NCI-H1417 treated with DMSO at 0.1 percent for 48 hours (cell line): ENCODE measurements at regions not wholly inside any gene's neighbourhood (a gene's known extent, or its start where the extent isn't known, plus 50 kb on each side); places are given as distances from the start of the nearest gene placed in this dataset.

Experiments used
- DNase-seq: peaks from one replicate; lab custom pipeline; 2025; lab: John Stamatoyannopoulos, UW

DNA sequence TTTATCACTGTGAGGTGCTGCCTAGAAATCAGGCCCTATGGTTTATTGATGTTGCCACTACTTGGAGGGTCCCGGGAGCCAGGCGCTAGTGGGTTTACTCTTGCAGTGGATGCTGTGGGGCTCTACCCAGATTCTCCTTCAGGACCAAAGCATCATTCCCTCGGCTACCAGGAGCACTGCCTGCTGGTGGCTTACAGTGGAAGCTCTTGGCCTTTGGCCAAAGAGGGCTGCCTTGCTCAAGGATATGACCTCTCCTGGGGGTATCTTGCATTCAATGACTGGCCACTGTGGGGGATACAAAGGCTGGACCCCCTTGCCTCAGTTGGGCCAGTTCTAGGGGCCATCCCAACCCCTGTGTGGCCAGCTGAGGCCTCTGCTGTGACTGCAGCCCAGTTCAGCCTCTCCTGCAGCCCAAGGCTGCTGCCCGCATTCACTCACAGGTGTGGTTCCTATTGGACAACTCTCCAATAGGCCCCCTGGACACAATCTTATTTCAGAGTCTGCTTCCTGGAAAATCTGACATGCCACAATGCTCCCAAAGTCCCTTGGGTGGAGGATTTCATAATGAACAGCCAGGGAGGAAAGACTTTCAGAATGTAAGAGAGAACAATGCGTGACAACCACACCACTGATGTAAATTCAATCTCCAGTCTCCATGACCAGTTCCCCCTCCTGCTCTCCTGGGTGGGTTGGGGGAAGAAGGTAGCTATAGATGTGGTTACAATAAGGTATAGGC, 196.3 kb downstream of the SNX10 start:
- no peak for DNase-seq

DNA sequence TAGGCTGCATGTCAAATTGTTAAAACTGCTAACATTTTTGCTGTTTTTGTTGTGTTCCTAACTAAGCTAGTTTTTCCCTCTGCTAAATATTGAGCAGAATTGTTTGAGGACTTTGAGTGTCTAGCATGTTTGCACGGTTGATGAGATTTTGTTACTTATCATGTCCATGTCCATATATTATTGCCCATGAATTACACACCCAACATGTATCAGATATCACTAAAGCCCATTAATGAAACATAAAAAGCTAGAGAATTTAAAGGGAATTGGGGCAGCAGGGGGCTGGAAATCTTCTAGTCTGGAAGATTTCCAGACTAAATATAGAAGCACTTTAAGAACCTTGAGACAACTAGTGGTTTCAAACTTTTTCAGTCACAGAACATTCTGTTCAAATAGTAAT, 197.7 kb downstream of the SNX10 start:
- no peak for DNase-seq

DNA sequence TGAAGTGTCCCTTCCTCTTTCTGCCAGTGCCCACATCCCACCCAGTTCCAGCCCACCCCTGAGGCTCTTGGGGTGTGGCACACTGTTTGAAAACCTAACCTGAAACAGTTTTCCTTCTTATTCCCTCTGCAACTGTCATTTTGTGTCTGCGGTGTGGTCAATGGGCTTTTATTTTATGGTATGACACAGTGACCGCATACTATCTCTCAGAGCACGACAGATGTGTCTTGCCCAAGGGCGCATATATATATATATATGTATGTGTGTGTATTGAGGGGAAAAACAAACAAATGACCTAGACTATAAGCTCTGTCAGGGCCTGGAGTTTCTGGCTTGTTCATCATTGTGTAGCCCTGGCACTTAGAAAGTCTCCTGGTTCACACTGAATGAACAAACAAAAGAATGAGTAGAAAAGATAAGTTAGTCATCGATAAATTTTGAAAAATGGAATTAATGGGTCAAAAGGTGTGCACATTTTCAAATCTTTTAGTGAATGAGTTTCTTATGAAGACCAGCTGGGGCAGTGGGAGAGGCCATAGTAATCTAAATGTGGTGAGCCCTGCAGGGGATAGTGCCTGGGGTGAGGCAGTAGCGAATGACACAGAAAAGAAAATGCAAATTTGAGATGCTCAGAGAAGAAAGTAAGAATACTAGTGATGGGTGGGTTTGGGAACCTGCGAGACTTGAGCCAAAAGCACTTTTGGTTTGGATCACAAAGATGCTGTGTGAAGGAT, 198.4 kb downstream of the SNX10 start:
- DNase-seq = no peak

DNA sequence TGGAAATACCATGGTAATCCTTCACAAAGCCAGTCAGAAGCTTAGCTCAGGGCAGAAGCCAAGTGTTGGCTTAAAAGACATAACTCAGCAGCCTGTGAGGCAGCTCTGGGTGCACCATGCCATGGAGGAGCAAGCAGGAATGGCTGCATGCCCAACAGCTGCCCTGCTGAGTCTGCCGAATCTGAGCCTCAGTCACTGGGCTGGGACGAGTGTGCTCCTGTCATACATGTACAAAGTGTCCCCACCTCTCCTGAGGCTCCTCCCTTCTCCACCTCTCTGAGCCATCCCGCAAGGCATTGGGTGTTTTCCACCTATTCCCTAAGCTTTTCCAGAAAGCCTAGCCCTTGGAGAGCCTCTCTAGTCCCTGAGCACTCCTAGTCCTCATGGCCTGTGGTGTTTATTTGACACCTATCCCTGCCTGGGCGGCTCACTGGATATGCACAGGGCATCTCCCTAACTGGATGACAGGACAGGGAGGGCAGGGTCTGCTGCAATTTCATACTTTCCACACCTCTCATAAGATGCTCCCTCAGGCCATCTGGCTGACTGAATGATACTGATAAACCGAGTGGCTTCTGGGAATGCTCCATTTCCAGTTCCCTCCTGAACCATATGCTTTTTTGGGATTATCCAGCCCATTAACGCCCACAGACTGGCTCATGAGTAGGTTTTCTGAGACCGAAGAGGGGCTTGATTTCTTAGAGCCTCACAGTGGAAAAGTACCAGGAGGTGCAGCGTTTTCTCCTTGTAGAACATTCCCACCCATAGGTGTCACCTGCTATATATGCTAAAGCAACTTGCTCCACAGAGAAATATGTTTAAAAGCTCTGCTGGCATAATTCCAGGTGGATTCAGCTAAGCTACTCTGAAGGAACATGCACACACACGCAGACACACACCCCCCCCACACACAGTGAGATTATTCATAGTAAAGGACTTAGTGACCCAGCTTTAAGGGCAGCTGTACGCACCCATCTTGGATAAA, 199.3 kb downstream of the SNX10 start:
- peak; percentile 59 for DNase-seq

DNA sequence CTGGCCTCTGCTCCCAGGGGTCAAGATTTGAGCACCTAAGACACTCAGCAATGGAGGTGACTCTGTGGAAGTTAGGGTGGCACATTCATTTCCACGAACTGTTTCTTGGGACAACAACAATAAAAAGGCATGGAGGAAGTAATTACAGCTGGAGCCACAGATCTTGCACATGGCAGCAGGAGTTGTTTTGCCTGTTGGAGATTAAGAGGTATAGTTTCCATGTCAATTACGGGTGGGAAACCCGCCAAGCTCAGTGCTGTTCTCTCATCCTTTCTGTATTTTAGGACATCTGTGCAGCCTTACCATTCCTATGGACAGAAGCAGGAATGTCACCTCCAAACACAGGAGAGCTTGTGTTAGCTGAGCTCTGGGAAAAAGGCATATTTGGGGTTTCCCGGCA, 201.2 kb downstream of the SNX10 start:
- no peak for DNase-seq

DNA sequence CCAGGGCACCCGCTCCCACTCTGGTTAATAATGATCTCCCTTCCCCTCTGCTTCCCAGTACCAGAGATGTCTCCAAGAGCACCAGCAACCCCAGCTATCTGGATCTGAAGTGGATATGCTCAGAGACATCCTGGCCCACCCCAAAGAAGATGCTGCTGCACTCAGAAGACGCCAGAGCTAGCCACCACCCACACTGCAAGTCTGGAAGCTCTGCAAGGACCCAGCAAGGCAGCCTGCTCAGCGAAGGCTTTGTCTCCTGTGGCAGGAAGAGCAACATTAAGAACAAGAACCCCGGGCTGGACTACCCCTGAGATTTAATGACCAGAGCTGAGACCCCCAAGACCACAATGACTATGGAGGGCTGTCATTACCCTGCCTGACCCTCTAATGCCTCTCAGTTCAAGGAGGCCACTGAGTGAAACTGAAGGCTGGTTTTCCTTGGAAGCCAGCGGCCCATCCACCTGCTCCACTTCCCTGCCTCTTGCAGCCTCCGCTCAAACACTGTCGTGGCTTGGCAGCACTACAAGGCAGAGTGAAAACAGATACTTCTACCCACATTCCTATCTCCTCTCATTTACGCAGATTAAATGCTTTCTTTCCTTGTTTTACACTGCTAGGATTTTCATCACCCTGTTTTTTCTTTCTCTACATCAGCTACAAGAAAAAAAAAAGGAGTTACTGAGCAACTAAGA, 202.2 kb downstream of the SNX10 start:
- no peak for DNase-seq

DNA sequence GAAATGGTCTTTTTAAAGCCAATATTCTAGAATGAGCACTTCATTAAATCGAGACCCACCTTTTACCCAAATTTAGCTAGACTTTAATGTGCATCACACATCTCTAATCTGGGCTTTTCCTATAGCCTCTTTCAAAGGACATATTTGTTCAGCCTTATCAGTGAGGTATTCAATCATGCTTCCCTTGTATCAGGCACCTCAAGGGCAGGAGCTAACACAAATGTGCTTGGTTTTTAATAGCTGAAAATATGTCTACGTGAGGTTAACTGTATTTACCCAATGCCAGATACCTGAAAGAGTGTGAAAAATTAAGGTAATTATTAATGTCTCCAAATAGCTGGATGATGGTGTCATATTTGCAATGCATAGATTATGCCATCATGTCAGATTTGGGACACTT, 203.9 kb downstream of the SNX10 start:
- DNase-seq = no peak

DNA sequence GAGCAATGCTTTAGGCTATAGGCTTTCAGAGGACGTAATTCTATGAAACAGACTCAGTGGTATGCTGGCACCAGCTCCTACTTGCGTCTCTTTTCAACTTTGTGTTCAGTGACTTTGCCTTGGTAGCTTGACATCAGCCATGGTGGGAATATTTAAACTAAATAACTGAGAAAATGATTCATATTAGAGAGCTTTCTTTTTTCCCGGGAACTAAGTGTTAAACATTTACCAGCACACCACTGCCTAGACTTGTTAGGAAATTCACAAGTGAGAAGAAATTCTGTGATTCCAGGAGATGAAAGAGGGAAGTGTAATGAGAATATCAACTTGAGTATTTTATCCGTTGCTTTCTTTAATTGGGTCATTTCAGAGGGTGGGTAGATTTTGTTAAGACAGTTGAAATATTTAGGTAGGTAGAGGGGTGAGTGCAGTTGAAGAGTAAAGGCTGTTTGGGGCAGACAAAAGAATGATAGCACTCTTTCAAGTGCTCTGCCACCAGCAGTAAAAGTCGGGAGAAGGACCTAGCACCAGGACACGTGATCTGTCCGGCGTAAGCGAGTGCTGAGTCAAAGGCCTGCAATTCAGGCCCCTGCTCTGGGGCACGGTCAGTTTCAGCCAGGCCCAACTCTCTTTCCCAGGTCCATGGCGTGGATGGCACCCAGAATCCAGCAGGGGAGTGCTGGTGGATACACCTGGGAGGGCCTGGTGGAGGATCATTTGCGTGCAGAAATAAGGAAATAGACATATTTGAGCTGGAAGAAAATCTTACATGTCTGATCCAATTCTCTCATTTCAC, 206.3 kb downstream of the SNX10 start:
- DNase-seq = no peak

DNA sequence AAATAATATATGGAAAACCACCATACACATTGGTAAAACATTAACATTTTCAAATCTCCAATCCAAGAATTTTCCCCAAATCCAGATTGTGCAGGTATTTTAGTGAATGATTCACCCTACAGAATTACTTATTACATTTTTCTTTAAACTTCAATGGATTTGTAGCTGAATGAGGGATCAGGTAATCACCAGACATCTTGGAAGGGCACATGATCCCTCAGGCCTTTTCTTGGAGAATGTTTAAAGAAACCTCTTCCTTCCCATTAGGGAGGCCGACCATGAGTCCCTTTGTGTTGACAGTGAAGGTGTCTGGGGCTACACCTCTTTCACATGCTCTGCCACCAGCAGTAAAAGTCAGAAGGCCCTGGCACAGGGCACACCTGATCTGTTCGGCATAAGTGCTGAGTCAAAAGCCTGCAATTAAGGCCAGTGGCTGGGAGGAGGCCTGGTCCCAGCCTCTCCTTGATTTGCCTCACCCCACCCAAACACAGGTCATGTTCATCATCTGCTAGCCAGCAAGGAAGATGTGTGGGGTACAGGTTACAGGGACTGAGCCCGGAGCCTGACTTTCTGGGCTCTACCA, 207.7 kb downstream of the SNX10 start:
- no peak for DNase-seq

DNA sequence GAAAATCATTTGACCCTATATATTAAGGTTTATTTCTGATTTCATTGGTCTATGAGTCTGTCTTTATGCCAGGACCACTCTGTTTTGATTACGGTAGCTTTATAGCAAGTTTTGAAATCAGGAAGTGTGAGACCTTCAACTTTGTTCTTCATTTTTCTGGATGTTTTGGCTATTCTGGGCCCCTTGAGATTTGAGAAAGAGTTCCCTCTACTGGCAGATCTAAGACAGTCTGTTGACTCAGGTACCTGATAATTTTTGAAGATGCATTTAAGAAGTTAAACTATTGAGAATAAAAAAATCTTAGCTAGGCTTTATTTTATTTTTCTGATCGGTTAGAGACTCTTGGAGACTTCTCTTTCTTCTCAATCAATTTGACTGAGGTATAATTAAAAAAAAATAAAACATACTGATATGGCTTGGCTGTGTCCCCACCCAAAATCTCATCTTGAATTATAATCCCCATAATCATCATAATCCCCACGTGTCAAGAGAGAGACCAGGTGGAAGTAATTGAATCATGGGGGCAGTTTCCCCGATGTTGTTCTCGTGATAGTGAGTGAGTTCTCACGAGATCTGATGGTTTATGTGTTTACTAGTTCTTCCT, 209.2 kb downstream of the SNX10 start:
- DNase-seq = peak; percentile 30

DNA sequence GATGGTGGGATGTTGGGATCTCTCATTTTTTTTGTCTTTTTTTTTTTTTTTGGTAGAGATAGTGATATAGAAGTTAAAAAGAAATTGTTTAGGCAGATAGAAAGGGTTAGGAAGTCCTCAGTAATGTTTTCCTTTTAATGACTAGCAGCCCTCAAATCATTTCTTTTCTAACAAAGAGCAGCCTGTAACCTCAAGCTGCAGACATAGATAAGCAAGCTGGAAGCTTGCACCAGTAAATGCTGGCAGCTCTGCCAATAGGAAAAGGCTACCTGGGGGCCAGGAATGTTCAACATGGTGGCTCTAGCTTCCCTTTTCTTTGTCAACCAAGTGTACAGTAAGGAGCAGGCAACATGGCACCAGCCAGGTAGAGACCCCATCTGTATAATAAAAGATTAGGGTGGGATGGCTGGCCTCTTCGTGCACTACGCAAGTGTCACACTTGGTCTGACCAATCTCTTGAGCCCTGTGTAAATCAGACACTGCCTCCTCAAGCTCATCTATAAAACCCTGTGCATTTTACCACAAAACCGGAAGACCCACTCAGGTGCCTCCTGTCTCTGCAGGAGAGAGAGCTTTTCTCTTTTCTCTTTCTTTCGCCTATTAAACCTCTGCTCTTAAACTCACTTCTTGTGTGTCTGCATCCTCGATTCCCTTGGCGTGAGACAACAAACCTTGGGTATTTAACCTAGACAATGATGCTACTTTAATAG, 212.9 kb downstream of the SNX10 start:
- no peak for DNase-seq

DNA sequence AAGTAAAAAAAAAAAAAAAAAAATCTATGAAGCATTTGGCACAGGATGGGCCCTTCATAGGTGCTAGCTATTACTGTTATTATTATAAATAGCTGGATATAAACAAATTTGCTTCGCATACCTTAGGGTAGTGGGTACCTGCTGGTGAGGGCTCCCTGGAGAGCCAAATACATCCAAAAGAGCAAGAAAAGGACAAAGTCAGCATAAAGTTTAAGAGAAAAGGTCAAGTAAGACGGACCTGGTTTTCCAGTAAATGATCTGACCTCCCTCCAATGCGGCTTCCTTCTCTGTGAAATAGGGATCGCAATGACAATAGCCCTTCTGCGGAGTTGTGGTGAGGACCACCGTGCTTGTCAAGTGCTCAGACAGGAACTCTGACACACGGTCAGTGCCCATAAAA, 214.5 kb downstream of the SNX10 start:
- no peak for DNase-seq

DNA sequence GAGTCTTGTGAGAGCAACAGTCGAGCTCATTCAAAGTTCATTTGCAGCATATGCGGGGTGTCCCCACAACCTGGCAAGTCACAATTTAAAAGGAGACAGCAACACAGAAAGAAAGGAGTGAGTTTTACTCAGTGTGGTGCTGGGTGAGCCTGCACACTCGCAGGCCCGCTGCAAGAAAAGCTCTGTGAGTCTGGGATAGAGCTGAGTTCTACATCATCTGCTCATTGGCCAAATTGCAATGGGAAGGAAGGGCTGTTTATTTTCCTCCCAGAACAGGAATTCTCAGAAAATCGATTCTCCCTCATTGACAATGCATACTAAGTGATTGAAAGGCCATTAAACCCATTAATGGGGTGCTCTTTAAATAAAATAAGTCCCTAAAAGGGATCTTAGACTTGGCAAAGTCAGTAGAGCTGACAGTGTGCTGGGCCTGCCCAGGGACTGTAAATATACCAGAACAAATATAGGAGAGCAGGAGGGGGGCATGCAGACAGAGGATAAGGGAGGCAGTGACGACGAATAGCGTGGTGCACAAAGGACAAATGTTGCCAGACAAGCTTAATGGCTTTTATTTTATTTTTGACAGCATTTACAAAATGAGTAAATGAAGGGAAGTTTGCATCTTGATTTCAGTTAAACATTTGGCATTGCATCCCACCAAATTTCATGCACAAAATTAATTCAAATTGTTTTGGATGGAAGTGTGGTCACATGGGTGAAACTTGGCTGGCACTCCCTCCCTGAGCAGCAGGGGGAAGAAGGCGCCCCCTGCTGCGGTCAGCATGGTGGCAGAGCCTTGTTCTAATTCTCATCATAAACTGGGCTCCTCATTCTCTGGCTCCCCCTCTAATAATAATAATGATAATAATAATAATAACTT, 215.7 kb downstream of the SNX10 start:
- DNase-seq = peak; percentile 26

DNA sequence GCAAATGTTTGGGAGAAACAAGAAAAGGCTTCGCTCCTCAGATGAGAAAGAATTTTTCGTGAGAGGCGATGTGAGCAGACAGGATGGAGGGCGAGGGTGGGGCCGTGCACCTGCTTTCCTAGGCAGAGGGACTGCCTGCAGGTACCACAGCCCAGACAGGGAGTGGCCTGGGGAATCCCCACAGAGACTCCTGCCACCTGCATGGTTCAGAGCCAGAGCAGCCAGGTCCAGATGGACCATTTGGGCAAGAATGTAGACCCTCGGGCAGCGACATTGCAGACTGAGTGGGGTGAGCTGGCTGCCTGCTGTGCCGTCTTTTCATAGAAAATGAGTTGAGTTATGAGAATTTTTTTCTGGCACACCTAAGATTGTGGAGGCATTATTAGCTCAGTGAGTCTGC, 216.8 kb downstream of the SNX10 start:
- peak; percentile 88 for DNase-seq

DNA sequence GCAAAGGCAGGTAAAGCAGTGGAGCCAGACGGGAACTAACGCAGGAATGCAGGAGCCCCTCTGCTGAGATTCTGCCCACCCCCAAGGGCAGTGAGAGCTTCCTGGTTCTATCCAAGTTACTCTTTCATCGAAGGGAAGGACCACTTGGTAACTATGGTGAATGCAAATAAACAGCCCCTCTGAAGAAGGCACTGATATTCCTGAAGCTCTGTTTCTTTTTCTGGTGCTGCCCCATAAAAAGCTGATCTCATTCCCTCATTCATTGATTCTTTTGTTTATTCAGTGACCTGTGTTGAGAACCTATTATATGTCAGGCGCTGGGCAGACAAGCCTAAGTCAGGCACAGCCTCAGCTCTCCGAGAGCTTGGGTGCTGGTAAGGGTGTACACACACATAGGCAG, 217.3 kb downstream of the SNX10 start:
- DNase-seq = peak; percentile 86

DNA sequence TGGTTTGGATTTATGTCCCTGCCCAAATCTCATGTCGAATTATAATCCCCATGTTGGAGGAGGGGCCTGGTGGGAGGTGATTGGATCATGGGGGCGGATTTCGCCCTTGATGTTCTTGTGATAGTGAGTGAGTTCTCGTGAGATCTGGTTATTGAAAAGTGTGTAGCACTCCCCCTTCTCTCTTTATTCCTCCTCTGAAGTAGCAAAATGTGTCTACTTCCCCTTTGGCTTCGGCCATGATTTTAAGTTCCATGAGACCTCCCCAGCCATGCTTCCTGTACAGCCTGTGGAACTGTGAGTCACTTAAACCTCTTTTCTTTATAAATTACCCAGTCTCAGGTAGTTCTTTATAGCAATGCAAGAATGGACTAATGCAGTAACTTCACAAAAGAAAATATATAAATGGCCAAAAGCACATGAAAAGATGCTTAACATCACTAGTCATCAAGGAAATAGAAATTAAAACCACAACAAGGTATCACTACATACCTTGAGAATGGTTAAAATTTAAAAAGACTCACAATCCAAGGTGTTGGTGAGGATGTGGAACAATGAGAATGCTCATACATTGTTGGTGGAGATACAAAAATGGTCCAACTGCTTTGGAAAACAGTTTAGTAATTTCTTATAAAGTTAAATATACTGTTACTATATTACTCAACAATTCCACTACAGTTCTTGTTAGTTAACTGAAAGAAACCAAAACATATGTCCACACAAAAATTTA, 218.7 kb downstream of the SNX10 start:
- DNase-seq = no peak

DNA sequence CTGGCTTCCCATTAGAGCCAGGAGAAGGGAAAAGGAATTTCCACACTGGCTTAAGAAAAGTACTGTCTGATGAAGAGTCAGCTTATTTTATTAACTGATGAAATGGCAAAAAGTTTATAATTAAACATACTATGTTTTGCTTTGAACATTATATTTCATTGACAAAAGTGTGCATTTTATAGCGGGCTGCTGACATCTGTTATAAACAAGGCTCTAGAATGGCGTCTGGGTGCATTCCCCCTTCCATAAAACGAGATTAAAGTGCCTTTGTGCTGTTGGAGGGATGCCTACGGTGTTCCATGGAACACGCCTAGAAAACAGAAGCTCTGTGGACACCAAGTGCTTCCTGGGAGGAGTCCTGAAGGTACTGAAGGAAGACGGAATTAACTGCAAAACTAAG, 220.2 kb downstream of the SNX10 start:
- no peak for DNase-seq

DNA sequence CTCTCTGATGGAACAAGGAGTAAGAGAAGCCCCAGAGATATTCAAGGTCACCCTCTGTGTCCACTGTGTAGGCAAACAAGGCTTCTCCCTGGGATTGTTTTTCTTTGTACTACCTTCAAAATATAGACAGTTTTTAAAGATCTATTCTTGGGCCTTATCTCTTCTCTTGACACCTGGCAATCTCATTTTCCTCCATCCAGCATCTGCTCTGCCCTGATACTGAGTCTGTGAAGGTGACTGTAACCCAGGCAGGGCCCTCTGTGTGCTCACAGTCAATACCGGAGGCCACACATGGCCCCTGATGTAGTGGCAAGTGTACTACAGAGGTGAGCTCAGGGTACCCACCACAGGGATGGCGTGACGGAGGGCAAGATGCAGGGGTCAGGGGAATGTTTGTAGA, 221.1 kb downstream of the SNX10 start:
- DNase-seq = no peak
